22Rv1 (cell line): ENCODE measurements at regions not wholly inside any gene's neighbourhood (a gene's known extent, or its start where the extent isn't known, plus 50 kb on each side); places are given as distances from the start of the nearest gene placed in this dataset.

Source experiments
- H3K27ac ChIP-seq: fragments of 450-650 bp; 2 replicates; pipeline ENCODE4 v1.5.1; 2017
- ZFX ChIP-seq: fragments of 450-650 bp; IDR thresholded peaks from 2 replicates; pipeline ENCODE4 v1.6.1; 2017; ENCODE audit warnings: antibody characterized with exemption, borderline replicate concordance
- TF ChIP-seq, protein P1 (sequence below): fragments of 450-650 bp; IDR thresholded peaks from 2 replicates; pipeline ENCODE4 v1.5.1; 2017; ENCODE audit warnings: mild to moderate bottlenecking

DNA sequence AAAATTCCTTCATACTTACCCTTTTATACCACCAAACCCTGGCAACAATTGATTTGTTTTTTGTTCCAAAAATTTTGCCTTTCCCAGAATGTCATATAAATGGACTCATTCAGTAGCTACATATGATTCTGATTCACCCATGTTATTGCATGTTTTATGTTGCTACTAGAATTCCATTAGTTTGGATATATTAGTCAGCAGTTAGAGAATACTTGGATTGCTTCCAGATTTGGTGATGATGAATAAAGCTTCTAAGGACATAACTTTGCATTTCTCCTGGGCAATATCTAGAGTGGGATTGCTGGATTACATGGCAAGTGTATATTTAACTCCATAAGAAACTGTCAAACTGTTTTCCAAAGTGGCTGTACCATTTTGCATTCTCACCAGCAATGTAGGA lies 806.9 kb downstream of the DNAJB9 start:
- H3K27ac ChIP-seq: no peak overlapping the region
- no peak for TF ChIP-seq ZFX
- TF ChIP-seq, protein P1, sequence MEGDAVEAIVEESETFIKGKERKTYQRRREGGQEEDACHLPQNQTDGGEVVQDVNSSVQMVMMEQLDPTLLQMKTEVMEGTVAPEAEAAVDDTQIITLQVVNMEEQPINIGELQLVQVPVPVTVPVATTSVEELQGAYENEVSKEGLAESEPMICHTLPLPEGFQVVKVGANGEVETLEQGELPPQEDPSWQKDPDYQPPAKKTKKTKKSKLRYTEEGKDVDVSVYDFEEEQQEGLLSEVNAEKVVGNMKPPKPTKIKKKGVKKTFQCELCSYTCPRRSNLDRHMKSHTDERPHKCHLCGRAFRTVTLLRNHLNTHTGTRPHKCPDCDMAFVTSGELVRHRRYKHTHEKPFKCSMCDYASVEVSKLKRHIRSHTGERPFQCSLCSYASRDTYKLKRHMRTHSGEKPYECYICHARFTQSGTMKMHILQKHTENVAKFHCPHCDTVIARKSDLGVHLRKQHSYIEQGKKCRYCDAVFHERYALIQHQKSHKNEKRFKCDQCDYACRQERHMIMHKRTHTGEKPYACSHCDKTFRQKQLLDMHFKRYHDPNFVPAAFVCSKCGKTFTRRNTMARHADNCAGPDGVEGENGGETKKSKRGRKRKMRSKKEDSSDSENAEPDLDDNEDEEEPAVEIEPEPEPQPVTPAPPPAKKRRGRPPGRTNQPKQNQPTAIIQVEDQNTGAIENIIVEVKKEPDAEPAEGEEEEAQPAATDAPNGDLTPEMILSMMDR: no peak

DNA sequence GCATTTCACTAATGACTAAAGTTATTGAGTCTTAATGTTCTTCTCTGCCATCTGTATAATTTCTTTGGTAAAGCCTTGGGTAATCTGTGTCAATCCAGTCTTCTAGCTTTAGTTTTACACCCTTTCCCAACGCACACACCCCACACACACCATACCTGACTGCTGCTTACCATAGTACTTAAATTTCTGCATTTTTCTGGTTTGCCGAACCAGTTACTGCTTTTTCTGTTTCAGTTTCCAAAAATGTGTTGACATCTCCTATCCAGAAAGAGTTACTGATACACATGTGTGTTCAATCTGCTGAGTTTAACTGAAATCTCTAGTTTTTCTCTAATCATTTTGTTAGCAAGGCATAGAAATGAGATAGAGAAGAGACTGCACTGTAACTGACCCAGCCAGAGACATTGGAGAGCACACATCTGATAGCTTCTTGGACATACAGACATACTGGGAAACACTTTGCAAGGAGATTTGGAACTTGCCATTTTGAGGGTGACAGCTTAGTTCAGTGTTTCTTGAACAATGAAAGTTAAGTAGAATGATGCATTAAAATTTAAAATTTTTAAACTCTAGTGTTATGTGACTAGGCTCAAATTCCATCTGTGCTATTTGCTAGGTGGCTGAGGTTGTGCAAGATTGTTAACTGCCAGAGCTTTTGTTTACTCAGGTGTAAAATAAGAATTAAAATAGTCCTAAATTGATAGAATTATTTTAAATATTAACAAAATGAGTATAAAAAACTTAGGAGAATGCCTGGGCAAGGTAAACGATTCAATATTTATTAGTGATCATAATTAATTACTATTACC lies 807.6 kb downstream of the DNAJB9 start:
- no peak overlapping the region for H3K27ac ChIP-seq
- TF ChIP-seq, protein P1: no peak
- TF ChIP-seq ZFX: no peak

DNA sequence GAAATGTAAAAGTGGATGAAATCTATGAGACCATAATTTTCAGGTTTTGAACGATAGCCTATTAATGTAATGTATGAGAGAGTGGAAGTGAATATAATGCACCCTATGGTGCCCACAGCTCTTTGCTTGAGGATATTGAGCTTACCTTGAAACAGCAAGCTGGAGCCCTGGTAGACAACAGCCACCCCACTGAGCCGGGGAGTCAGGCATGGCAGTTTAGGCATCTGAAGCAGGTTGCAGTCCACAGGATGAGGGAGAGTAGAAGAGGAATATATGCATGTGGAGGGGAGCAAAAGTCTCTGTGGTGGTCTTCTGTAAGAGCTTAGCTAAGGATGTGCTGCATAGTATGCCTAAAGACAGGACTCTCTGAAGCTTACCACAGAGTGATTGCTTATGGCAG lies 817.3 kb downstream of the DNAJB9 start:
- no peak overlapping the region for H3K27ac ChIP-seq
- TF ChIP-seq, protein P1: no peak
- TF ChIP-seq ZFX: no peak

DNA sequence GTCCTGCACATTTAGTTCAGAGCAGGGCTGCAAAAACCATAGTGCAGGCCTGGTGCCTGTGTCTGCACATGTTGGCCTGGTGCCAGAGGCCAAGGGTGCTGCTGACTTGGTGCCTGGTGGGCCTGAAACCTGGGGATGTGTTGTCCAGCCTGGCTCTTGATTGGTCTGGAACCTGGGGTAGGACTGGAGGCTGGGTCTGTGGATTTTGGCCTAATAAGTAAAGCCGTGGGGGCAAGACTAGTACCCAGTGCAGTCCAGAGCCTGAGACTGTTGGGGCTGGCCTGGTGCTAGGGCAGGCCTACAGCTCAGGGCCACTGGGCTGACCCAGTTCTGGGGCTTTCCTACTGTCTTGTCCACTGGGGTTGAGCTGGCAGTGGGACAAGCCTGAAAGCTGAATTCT lies 817.9 kb downstream of the DNAJB9 start:
- TF ChIP-seq, protein P1: no peak
- TF ChIP-seq ZFX: no peak

DNA sequence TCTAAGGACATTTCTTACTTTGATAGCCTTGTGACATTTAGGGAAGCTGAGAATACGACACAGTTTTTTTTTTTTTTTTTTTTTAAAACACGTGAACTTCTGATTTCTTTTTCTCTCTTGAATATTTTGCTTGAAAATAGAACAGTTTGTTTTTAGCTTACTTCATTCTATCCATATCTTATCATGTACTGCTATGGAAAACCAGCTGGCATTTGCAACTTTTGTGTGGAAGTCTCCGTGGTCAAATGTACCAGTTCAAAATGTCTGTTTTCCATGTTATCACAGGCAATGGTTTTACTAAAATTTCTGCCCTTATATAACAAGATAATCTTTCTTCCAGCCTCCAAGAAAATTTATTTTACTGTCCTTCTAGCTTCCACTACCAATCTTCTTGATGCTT lies 821.6 kb downstream of the DNAJB9 start:
- H3K27ac ChIP-seq: no peak overlapping the region
- no peak for TF ChIP-seq ZFX
- TF ChIP-seq, protein P1: no peak

More for the DNA sequence above, 817.9 kb downstream of the DNAJB9 start:
- H3K27ac ChIP-seq: no peak overlapping the region

DNA sequence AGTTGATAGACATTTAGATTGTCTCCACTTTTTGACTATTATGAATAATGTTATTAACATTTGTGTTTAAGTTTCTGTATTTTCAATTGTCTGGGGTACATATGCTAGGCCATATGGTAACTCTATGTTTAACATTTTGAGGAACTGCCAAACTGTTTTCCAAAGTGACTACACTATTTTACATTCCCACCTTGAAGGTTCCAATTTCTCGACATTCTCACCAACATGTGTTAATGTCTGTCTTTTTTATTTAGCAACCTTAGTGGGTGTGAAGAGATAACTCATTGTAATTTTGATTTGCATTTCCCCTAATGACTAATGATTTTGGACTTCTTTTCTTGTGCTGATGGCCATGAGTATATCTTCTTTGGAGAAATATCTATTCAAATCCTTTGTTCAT lies 832.4 kb downstream of the DNAJB9 start:
- TF ChIP-seq, protein P1: no peak
- TF ChIP-seq ZFX: no peak
- H3K27ac ChIP-seq: no peak overlapping the region

DNA sequence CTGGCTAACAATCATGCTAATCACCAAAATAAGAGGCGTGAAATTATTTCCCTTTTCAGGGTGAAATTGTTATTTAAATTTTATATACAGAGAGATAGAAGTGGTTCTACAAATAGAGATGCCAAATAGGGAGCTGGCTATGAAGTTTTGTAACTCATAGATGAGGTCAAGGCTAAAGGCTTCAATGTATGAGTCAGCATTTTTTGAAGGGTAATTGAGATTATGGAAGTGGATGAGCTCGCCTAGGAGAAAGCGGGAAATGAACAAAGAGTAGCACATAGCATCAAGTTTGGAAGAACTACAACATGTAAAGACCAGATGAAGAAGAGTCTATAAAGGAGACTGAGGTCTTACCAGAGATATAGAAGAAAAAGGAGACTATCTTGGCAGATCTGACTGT lies 838.1 kb downstream of the DNAJB9 start:
- TF ChIP-seq, protein P1: no peak
- TF ChIP-seq ZFX: no peak
- H3K27ac ChIP-seq: no peak overlapping the region
